GM12878 (cell line): ENCODE measurements at regions not wholly inside any gene's neighbourhood (a gene's known extent, or its start where the extent isn't known, plus 50 kb on each side); places are given as distances from the start of the nearest gene placed in this dataset.

ENCODE experiments used
- ATAC-seq: fragments of 200-7000 bp; cut with Tn5 transposase; 3 replicates; pipeline ENCODE4 v1.9.1; 2020; ENCODE audit warnings: mild to moderate bottlenecking, moderate library complexity
- BruUV-seq: library from RNA; stranded (reverse); fragments of 400-500 nt; replicated peaks from 2 replicates; lab custom pipeline; 2021; lab: Mats Ljungman, UMichigan
- CTCF ChIA-PET: fragments of 300-600 bp; sonication (Branson Sonifier 250); formaldehyde crosslinking; extraction: SDS; loops from one replicate; lab custom pipeline; 2021; ENCODE audit warnings: inconsistent platforms; lab: Yijun Ruan, JAX
- POLR2A ChIA-PET: fragments of 350-600 bp; formaldehyde crosslinking; extraction: SDS; loops from one replicate; lab custom pipeline; 2021; ENCODE audit warnings: inconsistent platforms; lab: Charles Lee
- RAD21 ChIA-PET: fragments of 300-600 bp; sonication (Branson Sonifier 250); formaldehyde crosslinking; loops from one replicate; lab custom pipeline; 2023; ENCODE audit warnings: antibody characterized with exemption; ENCODE audit not compliant: unreplicated experiment; lab: Charles Lee
- SMC1A ChIA-PET: fragments of 300-600 bp; sonication (Branson Sonifier 250); formaldehyde crosslinking; loops from one replicate; lab custom pipeline; 2023; ENCODE audit not compliant: unreplicated experiment, uncharacterized antibody; lab: Charles Lee
- DNase-seq: peaks from one replicate; pipeline ENCODE4 v3.0.0-alpha.2; 2011; ENCODE audit warnings: low read depth, low spot score
- FAIRE-seq: peaks from 3 replicates; lab custom pipeline; 2011; peaks lifted over from hg19 to GRCh38; lab: Jason Lieb, UNC
- H2AFZ ChIP-seq: 2 replicates; pipeline ENCODE4 v1.6.0; 2011; ENCODE audit warnings: low read depth, low read length, control low read depth; ENCODE audit not compliant: control insufficient read depth
- H3K27ac ChIP-seq: 2 replicates; pipeline ENCODE4 v1.5.1; 2011; ENCODE audit warnings: control low read depth; ENCODE audit not compliant: control insufficient read depth, insufficient read depth
- H3K27me3 ChIP-seq, 2 experiments: replicated peaks in 1 of 2; 2 replicates each; pipeline versions ENCODE4 v1.6.0 to v1.6.1; 2011; ENCODE audit warnings: low read length in 1 of 2; ENCODE audit not compliant: control insufficient read depth in 2 of 2, insufficient read depth in 2 of 2
- H3K36me3 ChIP-seq, 2 experiments: 2 replicates each; pipeline ENCODE4 v1.5.1; 2011; ENCODE audit warnings: low read length in 1 of 2; ENCODE audit not compliant: control insufficient read depth in 2 of 2, insufficient read depth in 2 of 2
- H3K4me1 ChIP-seq: 2 replicates; pipeline ENCODE4 v1.6.1; 2011; ENCODE audit warnings: mild to moderate bottlenecking, low read length, moderate library complexity, mixed read lengths; ENCODE audit not compliant: control insufficient read depth, insufficient read depth
- H3K4me2 ChIP-seq: 2 replicates; pipeline ENCODE4 v1.6.0; 2011; ENCODE audit warnings: control low read depth; ENCODE audit not compliant: control insufficient read depth, insufficient read depth
- H3K4me3 ChIP-seq: fragments of 200-600 bp; sonication (generic); 2 replicates; pipeline ENCODE4 v1.5.1; 2016
- H3K79me2 ChIP-seq: 2 replicates; pipeline ENCODE4 v1.6.0; 2011; ENCODE audit warnings: low read length; ENCODE audit not compliant: control insufficient read depth, insufficient read depth
- H3K9ac ChIP-seq: 2 replicates; pipeline ENCODE4 v1.8.0; 2011; ENCODE audit warnings: low read length, control low read depth, mixed read lengths; ENCODE audit not compliant: control insufficient read depth, insufficient read depth
- H3K9me3 ChIP-seq: replicated peaks from 3 replicates; pipeline ENCODE4 v1.5.1; 2011; ENCODE audit warnings: mild to moderate bottlenecking, low read length; ENCODE audit not compliant: control insufficient read depth, insufficient read depth
- H4K20me1 ChIP-seq: 2 replicates; pipeline ENCODE4 v1.6.0; 2011; ENCODE audit not compliant: control insufficient read depth, insufficient read depth
- IRF5 ChIP-seq: fragments of 450-650 bp; IDR thresholded peaks from 2 replicates; pipeline ENCODE4 v1.6.1; 2017; ENCODE audit warnings: borderline replicate concordance
- JUNB ChIP-seq: IDR thresholded peaks from 2 replicates; pipeline ENCODE4 v1.6.1; 2016; ENCODE audit warnings: antibody characterized with exemption, mild to moderate bottlenecking
- KAT2A ChIP-seq: conservative IDR thresholded peaks from 2 replicates; pipeline ENCODE4 v1.6.1; 2011; ENCODE audit warnings: low read depth, low read length; ENCODE audit not compliant: control insufficient read depth
- MTA3 ChIP-seq: IDR thresholded peaks from 2 replicates; pipeline ENCODE4 v1.6.1; 2012; ENCODE audit warnings: low read length, inconsistent platforms, borderline replicate concordance
- PML ChIP-seq: IDR thresholded peaks from 2 replicates; pipeline ENCODE4 v1.6.1; 2012; ENCODE audit warnings: low read length, inconsistent platforms
- POLR2A ChIP-seq: IDR thresholded peaks from 2 replicates; pipeline ENCODE4 v1.6.1; 2011; ENCODE audit warnings: low read depth, mild to moderate bottlenecking, low read length
- RCOR1 ChIP-seq: conservative IDR thresholded peaks from 2 replicates; pipeline ENCODE4 v1.6.1; 2012; ENCODE audit warnings: low read depth, low read length, improper control_type of control experiment
- STAT1 ChIP-seq: fragments of 450-650 bp; conservative IDR thresholded peaks from 2 replicates; pipeline ENCODE4 v1.6.1; 2014; ENCODE audit warnings: antibody characterized with exemption, mild to moderate bottlenecking
- ZBTB40 ChIP-seq: fragments of 450-650 bp; IDR thresholded peaks from 2 replicates; pipeline ENCODE4 v1.6.1; 2016; ENCODE audit warnings: mild to moderate bottlenecking, moderate library complexity, borderline replicate concordance
- ZSCAN29 ChIP-seq: fragments of 450-650 bp; IDR thresholded peaks from 2 replicates; pipeline ENCODE4 v1.6.1; 2017; ENCODE audit warnings: mild to moderate bottlenecking, moderate library complexity
- WGBS: methylation state at CpG from one replicate; pipeline ENCODE4 v1.1.6; 2016; ENCODE audit warnings: low lambda C conversion rate; ENCODE audit not compliant: insufficient replicate concordance, insufficient coverage; ENCODE audit errors: missing lambda C conversion rate; 5-methylcytosine and 5-hydroxymethylcytosine counted together
- in situ Hi-C: fragments of 300-500 bp; cut with MboI; formaldehyde crosslinking; loops from 9 replicates; pipeline ENCODE4 v1.14.3; 2018; ENCODE audit warnings: mixed read lengths
- intact Hi-C: fragments of 100-400 bp; cut with micrococcal nuclease; formaldehyde crosslinking; loops from one replicate; pipeline ENCODE4 v1.14.2; 2022; ENCODE audit not compliant: unreplicated experiment
- TF ChIP-seq, protein P1 (sequence below): fragments of 450-650 bp; IDR thresholded peaks from 2 replicates; pipeline ENCODE4 v1.6.1; 2017; ENCODE audit warnings: mild to moderate bottlenecking, moderate library complexity

GRCh38 chr20:12623870-12624269, 384.9 kb upstream of the SPTLC3 start (continued):
- TF ChIP-seq, protein P1, sequence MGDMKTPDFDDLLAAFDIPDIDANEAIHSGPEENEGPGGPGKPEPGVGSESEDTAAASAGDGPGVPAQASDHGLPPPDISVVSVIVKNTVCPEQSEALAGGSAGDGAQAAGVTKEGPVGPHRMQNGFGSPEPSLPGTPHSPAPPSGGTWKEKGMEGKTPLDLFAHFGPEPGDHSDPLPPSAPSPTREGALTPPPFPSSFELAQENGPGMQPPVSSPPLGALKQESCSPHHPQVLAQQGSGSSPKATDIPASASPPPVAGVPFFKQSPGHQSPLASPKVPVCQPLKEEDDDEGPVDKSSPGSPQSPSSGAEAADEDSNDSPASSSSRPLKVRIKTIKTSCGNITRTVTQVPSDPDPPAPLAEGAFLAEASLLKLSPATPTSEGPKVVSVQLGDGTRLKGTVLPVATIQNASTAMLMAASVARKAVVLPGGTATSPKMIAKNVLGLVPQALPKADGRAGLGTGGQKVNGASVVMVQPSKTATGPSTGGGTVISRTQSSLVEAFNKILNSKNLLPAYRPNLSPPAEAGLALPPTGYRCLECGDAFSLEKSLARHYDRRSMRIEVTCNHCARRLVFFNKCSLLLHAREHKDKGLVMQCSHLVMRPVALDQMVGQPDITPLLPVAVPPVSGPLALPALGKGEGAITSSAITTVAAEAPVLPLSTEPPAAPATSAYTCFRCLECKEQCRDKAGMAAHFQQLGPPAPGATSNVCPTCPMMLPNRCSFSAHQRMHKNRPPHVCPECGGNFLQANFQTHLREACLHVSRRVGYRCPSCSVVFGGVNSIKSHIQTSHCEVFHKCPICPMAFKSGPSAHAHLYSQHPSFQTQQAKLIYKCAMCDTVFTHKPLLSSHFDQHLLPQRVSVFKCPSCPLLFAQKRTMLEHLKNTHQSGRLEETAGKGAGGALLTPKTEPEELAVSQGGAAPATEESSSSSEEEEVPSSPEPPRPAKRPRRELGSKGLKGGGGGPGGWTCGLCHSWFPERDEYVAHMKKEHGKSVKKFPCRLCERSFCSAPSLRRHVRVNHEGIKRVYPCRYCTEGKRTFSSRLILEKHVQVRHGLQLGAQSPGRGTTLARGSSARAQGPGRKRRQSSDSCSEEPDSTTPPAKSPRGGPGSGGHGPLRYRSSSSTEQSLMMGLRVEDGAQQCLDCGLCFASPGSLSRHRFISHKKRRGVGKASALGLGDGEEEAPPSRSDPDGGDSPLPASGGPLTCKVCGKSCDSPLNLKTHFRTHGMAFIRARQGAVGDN: no peak

GRCh38 chr20:12627485-12627884, 381.3 kb upstream of the SPTLC3 start:
- Histone ChIP-seq H3K9ac (no peak overlapping the region), H3K4me1 (no peaks in the 10 kb centered on the region), H3K79me2 (no peaks in the 10 kb centered on the region), H3K27ac (no peak overlapping the region), H2AFZ (no peak overlapping the region), H3K36me3 (no peaks in the 10 kb centered on the region), H3K9me3 (no peaks in the 10 kb centered on the region; the same call in 2 of the 3 replicates)
- 2% methylated on average over 4 of the region's 4 CpGs for WGBS
- CTCF ChIA-PET: no interaction called here
- RAD21 ChIA-PET: no interaction called here
- ATAC-seq (no peak), DNase-seq (no peak)
- POLR2A ChIA-PET: no interaction called here
- SMC1A ChIA-PET: interaction anchor here (0.7 kb wide), 1 partner anchor 111 kb away, joined by 3 read pairs; no protein-coding TSS in a partner anchor
- no TSS peak for BruUV-seq
- in situ Hi-C loops: no loop called here
- TF ChIP-seq MTA3: no peak
- TF ChIP-seq RCOR1: no peak
- no peak for TF ChIP-seq ZSCAN29
- no peak for TF ChIP-seq ZBTB40
- no peak for TF ChIP-seq POLR2A
- no peak for TF ChIP-seq JUNB
- TF ChIP-seq IRF5: no peak
- no peak for TF ChIP-seq STAT1
- no peak for TF ChIP-seq KAT2A
- TF ChIP-seq PML: no peak
- TF ChIP-seq, all 136 proteins: peak for 0
- intact Hi-C loops: no loop called here
- Histone ChIP-seq H3K4me3 (no peak overlapping the region), H4K20me1 (no peaks in the 10 kb centered on the region), H3K27me3 (no peaks in the 10 kb centered on the region), H3K4me2 (no peak overlapping the region)
- FAIRE-seq: no peak
